BE2C (cell line): ENCODE measurements at regions not wholly inside any gene's neighbourhood (a gene's known extent, or its start where the extent isn't known, plus 50 kb on each side); places are given as distances from the start of the nearest gene placed in this dataset.

Experiments used
- DNase-seq: peaks from one replicate; pipeline ENCODE4 v3.0.0-alpha.2; 2020
- H3K27me3 ChIP-seq: fragments of 250-450 bp; sonication (Bioruptor Pico); 2 replicates; pipeline ENCODE4 v1.5.1; 2020; ENCODE audit warnings: mild to moderate bottlenecking
- H3K36me3 ChIP-seq: fragments of 250-450 bp; sonication (Bioruptor Pico); 2 replicates; pipeline ENCODE4 v1.5.1; 2020; ENCODE audit warnings: mild to moderate bottlenecking
- H3K4me1 ChIP-seq: fragments of 250-450 bp; sonication (Bioruptor Pico); 2 replicates; pipeline ENCODE4 v1.5.1; 2020
- H3K4me3 ChIP-seq: 2 replicates; pipeline ENCODE4 v1.5.1; 2011; ENCODE audit warnings: low read depth, low read length
- H3K9me3 ChIP-seq: fragments of 250-450 bp; sonication (Bioruptor Pico); 2 replicates; pipeline ENCODE4 v1.5.1; 2020
- CTCF ChIP-seq: IDR thresholded peaks from 2 replicates; pipeline ENCODE4 v1.5.1; 2012; ENCODE audit warnings: mild to moderate bottlenecking, low read depth, low read length

GRCh38 chr22:48352086-48352911 lies 1475.4 kb downstream of the BRD1 start:
- H3K4me3 ChIP-seq = no peak overlapping the region
- no peaks in the 10 kb centered on the region; the same call in 1 of the 2 replicates for H3K9me3 ChIP-seq
- no peak for DNase-seq
- no peak for TF ChIP-seq CTCF
- H3K4me1 ChIP-seq = no peaks in the 10 kb centered on the region
- H3K36me3 ChIP-seq = no peaks in the 10 kb centered on the region
- no peaks in the 10 kb centered on the region for H3K27me3 ChIP-seq

- H3K9me3 ChIP-seq = no peaks in the 10 kb centered on the region; the same call in 1 of the 2 replicates
- no peak for DNase-seq
- H3K27me3 ChIP-seq = no peaks in the 10 kb centered on the region
- no peaks in the 10 kb centered on the region for H3K4me1 ChIP-seq
- no peak overlapping the region for H3K4me3 ChIP-seq
- no peak for TF ChIP-seq CTCF
- H3K36me3 ChIP-seq = no peaks in the 10 kb centered on the region
Observed at GRCh38 chr22:48351376-48352085, 1476.1 kb downstream of the BRD1 start.

- Histone ChIP-seq H3K36me3 (no peaks in the 10 kb centered on the region), H3K27me3 (no peaks in the 10 kb centered on the region), H3K4me3 (no peak overlapping the region), H3K4me1 (no peaks in the 10 kb centered on the region), H3K9me3 (no peaks in the 10 kb centered on the region; the same call in 1 of the 2 replicates)
- TF ChIP-seq CTCF = no peak
- DNase-seq = no peak
Observed at GRCh38 chr22:48350456-48350855, 1477.2 kb downstream of the BRD1 start.

GRCh38 chr22:48348855-48349254 lies 1478.8 kb downstream of the BRD1 start:
- no peak overlapping the region for H3K4me3 ChIP-seq
- H3K36me3 ChIP-seq = no peaks in the 10 kb centered on the region
- H3K9me3 ChIP-seq = no peaks in the 10 kb centered on the region; the same call in 1 of the 2 replicates
- TF ChIP-seq CTCF = no peak
- DNase-seq = no peak
- no peaks in the 10 kb centered on the region for H3K27me3 ChIP-seq
- H3K4me1 ChIP-seq = no peaks in the 10 kb centered on the region

- H3K36me3 ChIP-seq = no peaks in the 10 kb centered on the region
- H3K4me1 ChIP-seq = no peaks in the 10 kb centered on the region
- no peak for DNase-seq
- TF ChIP-seq CTCF = no peak
- H3K4me3 ChIP-seq = no peak overlapping the region
- H3K9me3 ChIP-seq = no peaks in the 10 kb centered on the region; the same call in 1 of the 2 replicates
- H3K27me3 ChIP-seq = no peaks in the 10 kb centered on the region
Observed at GRCh38 chr22:48347311-48347710, 1480.4 kb downstream of the BRD1 start.

- Histone ChIP-seq H3K27me3 (no peaks in the 10 kb centered on the region), H3K4me1 (no peaks in the 10 kb centered on the region), H3K36me3 (no peaks in the 10 kb centered on the region), H3K4me3 (no peak overlapping the region), H3K9me3 (no peaks in the 10 kb centered on the region; the same call in 1 of the 2 replicates)
- no peak for TF ChIP-seq CTCF
- DNase-seq = no peak
Observed at GRCh38 chr22:48346911-48347310, 1480.8 kb downstream of the BRD1 start.
